AML-193 (cell line): ENCODE measurements at regions not wholly inside any gene's neighbourhood (a gene's known extent, or its start where the extent isn't known, plus 50 kb on each side); places are given as distances from the start of the nearest gene placed in this dataset.

ENCODE experiments used
- DNase-seq, 2 experiments: peaks; one replicate each; lab custom pipeline; 2025; lab: John Stamatoyannopoulos, UW

GRCh38 chr6:44635486-44635885, 248.0 kb downstream of the CDC5L start:
- no peak for DNase-seq

- DNase-seq = no peak
These were observed 249.2 kb downstream of the CDC5L start for GRCh38 chr6:44636561-44637248.

GRCh38 chr6:44641344-44642031, 254.0 kb downstream of the CDC5L start:
- no peak for DNase-seq

- DNase-seq = no peak
These were observed 254.8 kb downstream of the CDC5L start for GRCh38 chr6:44642349-44642748.

- DNase-seq = no peak
These were observed 255.5 kb downstream of the CDC5L start for GRCh38 chr6:44642870-44643522.

- DNase-seq = peak; percentile 6 to 21
These were observed 257.8 kb downstream of the CDC5L start for GRCh38 chr6:44645276-44645675.

GRCh38 chr6:44646355-44646754, 258.8 kb downstream of the CDC5L start:
- DNase-seq = no peak

- no peak for DNase-seq
These were observed 262.0 kb downstream of the CDC5L start for GRCh38 chr6:44649365-44650025.

- no peak for DNase-seq
These were observed 263.0 kb downstream of the CDC5L start for GRCh38 chr6:44650495-44650894.

- no peak for DNase-seq
These were observed 263.4 kb downstream of the CDC5L start for GRCh38 chr6:44650947-44651346.

- no peak for DNase-seq
These were observed 264.1 kb downstream of the CDC5L start for GRCh38 chr6:44651604-44652003.

GRCh38 chr6:44652547-44652946, 265.0 kb downstream of the CDC5L start:
- no peak for DNase-seq

- no peak for DNase-seq
These were observed 265.6 kb downstream of the CDC5L start for GRCh38 chr6:44653091-44653490.

- no peak for DNase-seq
These were observed 266.3 kb downstream of the CDC5L start for GRCh38 chr6:44653761-44654218.

- DNase-seq = peak; percentile 81 to 83
These were observed 268.2 kb downstream of the CDC5L start for GRCh38 chr6:44655412-44656342.

GRCh38 chr6:44656691-44657090, 269.2 kb downstream of the CDC5L start:
- no peak for DNase-seq

GRCh38 chr6:44657206-44657819, 269.8 kb downstream of the CDC5L start:
- DNase-seq = no peak

GRCh38 chr6:44658571-44658970, 271.1 kb downstream of the CDC5L start:
- no peak for DNase-seq

GRCh38 chr6:44659726-44660125, 272.2 kb downstream of the CDC5L start:
- no peak for DNase-seq

- no peak for DNase-seq
These were observed 273.2 kb downstream of the CDC5L start for GRCh38 chr6:44660561-44661220.
